Hepatocyte (in vitro differentiated cells): ENCODE measurements at regions not wholly inside any gene's neighbourhood (a gene's known extent, or its start where the extent isn't known, plus 50 kb on each side); places are given as distances from the start of the nearest gene placed in this dataset.

ENCODE experiments used
- EZH2 ChIP-seq: fragments of 200-600 bp; sonication (generic); IDR thresholded peaks from 2 replicates; pipeline ENCODE4 v1.6.1; 2016; ENCODE audit warnings: antibody characterized with exemption, mild to moderate bottlenecking, borderline replicate concordance
- EZH2phosphoT487 ChIP-seq: fragments of 200-600 bp; sonication (generic); IDR thresholded peaks from one replicate; pipeline ENCODE4 v1.6.1; 2018; ENCODE audit warnings: antibody characterized with exemption, mild to moderate bottlenecking, low read depth, moderate library complexity; ENCODE audit not compliant: unreplicated experiment, severe bottlenecking
- TF ChIP-seq, protein P1 (sequence below): fragments of 200-600 bp; sonication (generic); IDR thresholded peaks from 2 replicates; pipeline ENCODE4 v1.5.1; 2016; ENCODE audit warnings: antibody characterized with exemption, mild to moderate bottlenecking; ENCODE audit not compliant: poor library complexity

DNA sequence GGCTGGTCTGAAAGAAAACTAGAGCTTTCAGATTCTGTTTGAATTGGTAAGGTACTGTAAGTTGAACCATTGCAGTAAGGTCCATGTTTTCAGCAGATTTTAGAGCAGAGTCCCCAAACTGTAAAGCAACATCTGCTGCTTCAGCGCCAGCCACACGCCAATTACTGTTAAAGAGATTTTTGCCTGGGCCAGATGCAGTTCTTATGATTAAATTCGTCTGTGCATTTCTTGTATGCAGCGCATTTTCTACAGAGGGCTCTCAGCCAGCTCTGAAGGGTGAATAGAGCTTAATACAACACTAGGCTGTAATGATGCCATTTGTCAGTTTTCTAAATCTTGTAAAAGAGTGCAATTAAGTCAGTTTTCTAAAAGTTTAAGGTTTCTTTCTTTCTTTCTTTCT is 246.3 kb downstream of the COX7C start:
- TF ChIP-seq, protein P1, sequence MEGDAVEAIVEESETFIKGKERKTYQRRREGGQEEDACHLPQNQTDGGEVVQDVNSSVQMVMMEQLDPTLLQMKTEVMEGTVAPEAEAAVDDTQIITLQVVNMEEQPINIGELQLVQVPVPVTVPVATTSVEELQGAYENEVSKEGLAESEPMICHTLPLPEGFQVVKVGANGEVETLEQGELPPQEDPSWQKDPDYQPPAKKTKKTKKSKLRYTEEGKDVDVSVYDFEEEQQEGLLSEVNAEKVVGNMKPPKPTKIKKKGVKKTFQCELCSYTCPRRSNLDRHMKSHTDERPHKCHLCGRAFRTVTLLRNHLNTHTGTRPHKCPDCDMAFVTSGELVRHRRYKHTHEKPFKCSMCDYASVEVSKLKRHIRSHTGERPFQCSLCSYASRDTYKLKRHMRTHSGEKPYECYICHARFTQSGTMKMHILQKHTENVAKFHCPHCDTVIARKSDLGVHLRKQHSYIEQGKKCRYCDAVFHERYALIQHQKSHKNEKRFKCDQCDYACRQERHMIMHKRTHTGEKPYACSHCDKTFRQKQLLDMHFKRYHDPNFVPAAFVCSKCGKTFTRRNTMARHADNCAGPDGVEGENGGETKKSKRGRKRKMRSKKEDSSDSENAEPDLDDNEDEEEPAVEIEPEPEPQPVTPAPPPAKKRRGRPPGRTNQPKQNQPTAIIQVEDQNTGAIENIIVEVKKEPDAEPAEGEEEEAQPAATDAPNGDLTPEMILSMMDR, result no peak
- TF ChIP-seq EZH2, result no peak
- TF ChIP-seq EZH2phosphoT487, result no peak
